ENCODE measurements at regions not wholly inside any gene's neighbourhood (a gene's known extent, or its start where the extent isn't known, plus 50 kb on each side); places are given as distances from the start of the nearest gene placed in this dataset.

DNA sequence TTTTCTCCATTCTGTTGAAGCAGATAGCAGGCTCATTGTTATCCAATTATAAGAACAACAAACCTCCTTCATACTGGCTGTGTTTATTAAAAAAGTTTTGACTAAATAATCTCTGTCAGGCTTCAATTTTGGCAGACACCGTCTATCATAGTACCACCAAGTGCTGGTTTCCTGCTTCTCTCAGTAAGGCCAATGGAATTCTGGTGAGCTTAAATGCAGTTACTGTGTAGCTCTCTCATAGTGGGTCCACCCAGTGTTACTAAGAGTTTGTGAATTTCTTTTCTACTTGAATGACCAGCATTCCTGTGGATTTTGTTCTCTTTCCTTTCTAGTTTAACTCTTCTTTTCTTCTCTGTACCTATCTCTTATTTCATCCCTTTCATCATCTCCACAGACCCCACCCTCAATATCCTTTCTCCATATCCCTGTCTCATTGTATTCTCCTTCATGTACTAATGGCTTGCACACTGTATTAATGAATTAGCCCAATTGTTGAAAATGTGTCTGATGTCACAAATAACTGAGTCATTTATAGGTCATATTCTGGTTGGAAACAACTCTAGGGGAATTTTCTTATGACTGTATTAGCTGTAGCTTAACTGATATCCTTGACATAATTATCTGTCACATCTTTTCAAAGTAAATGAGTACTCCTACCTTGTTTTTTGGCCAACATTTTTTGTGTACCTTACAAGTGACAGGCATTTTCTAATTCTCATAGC is 372.1 kb downstream of the FAT3 start (continued):
- TF ChIP-seq, protein P1, sequence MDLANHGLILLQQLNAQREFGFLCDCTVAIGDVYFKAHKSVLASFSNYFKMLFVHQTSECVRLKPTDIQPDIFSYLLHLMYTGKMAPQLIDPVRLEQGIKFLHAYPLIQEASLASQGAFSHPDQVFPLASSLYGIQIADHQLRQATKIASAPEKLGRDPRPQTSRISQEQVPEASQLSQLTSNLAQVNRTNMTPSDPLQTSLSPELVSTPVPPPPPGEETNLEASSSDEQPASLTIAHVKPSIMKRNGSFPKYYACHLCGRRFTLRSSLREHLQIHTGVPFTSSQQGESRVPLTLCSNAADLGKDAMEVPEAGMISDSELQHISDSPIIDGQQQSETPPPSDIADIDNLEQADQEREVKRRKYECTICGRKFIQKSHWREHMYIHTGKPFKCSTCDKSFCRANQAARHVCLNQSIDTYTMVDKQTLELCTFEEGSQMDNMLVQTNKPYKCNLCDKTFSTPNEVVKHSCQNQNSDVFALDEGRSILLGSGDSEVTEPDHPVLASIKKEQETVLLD (CRISPR knock-in tag; IDR thresholded peaks at IDR 0.05; ENCODE audit: low read depth) = no peak
- no peak for TF ChIP-seq ZNF263 (CRISPR knock-in tag; IDR thresholded peaks at IDR 0.05)
- TF ChIP-seq, protein P2, sequence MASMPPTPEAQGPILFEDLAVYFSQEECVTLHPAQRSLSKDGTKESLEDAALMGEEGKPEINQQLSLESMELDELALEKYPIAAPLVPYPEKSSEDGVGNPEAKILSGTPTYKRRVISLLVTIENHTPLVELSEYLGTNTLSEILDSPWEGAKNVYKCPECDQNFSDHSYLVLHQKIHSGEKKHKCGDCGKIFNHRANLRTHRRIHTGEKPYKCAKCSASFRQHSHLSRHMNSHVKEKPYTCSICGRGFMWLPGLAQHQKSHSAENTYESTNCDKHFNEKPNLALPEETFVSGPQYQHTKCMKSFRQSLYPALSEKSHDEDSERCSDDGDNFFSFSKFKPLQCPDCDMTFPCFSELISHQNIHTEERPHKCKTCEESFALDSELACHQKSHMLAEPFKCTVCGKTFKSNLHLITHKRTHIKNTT (CRISPR knock-in tag; IDR thresholded peaks at IDR 0.05) = no peak
- TF ChIP-seq NPAS2 (CRISPR knock-in tag; IDR thresholded peaks at IDR 0.05; ENCODE audit: borderline replicate concordance) = no peak
- no peak for TF ChIP-seq BRD4 (CRISPR knock-in tag; IDR thresholded peaks at IDR 0.05)
- TF ChIP-seq FOXJ3 (CRISPR knock-in tag; IDR thresholded peaks at IDR 0.05; ENCODE audit: borderline replicate concordance) = no peak
- TF ChIP-seq ZNF549 (CRISPR knock-in tag; IDR thresholded peaks at IDR 0.05) = no peak
- TF ChIP-seq ATM (IDR thresholded peaks at IDR 0.05; ENCODE audit: borderline replicate concordance) = no peak
- TF ChIP-seq, protein P3, sequence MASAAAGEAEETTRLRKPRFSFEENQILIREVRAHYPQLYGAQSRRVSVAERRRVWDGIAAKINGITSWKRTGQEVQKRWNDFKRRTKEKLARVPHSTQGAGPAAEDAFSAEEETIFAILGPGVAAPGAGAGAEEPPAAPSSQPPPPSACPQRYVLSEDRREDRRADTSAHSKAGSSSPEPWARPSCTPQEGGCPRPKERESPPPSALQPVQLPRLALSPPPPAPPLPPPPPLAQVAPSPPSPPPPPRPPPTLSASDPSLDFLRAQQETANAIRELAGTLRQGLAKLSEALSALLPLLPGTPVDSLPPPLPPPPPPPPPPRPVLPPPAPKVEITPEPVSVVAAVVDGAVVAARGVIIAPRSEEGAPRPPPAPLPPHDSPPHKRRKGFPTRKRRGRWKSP (CRISPR knock-in tag; IDR thresholded peaks at IDR 0.05) = no peak
- TF ChIP-seq, protein P4, sequence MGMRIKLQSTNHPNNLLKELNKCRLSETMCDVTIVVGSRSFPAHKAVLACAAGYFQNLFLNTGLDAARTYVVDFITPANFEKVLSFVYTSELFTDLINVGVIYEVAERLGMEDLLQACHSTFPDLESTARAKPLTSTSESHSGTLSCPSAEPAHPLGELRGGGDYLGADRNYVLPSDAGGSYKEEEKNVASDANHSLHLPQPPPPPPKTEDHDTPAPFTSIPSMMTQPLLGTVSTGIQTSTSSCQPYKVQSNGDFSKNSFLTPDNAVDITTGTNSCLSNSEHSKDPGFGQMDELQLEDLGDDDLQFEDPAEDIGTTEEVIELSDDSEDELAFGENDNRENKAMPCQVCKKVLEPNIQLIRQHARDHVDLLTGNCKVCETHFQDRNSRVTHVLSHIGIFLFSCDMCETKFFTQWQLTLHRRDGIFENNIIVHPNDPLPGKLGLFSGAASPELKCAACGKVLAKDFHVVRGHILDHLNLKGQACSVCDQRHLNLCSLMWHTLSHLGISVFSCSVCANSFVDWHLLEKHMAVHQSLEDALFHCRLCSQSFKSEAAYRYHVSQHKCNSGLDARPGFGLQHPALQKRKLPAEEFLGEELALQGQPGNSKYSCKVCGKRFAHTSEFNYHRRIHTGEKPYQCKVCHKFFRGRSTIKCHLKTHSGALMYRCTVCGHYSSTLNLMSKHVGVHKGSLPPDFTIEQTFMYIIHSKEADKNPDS (CRISPR knock-in tag; IDR thresholded peaks at IDR 0.05) = no peak
